ENCODE measurements at regions not wholly inside any gene's neighbourhood (a gene's known extent, or its start where the extent isn't known, plus 50 kb on each side); places are given as distances from the start of the nearest gene placed in this dataset.
"Not testable (repeated sequence)": the region's sequence is repeated elsewhere in the genome, so short reads cannot be mapped to it uniquely, and the experiment has no call there.

DNA sequence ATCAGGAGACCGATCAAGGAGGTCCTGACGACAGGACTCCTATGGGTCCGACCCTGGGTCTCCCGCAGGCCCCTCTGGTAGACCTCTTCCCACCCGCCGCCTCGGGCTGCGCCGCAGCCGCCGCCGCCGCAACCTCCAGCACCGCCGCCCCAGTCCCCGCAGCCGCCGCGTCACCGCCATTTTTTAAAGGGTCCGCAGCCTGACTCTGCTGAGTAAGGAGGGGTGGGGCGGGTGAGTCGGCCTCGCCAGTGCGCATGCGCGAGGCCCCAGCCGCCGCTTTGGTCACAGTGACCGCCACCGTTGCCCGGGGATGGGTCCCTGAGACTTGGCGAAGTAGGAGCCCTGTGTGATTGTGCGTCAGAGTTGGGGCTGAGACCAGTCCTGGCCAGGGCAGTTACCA is 1401.9 kb upstream of the PCDH10 start:
- DNase-seq (ENCODE audit: low read depth in 2 of 2) = not testable (repeated sequence)

DNA sequence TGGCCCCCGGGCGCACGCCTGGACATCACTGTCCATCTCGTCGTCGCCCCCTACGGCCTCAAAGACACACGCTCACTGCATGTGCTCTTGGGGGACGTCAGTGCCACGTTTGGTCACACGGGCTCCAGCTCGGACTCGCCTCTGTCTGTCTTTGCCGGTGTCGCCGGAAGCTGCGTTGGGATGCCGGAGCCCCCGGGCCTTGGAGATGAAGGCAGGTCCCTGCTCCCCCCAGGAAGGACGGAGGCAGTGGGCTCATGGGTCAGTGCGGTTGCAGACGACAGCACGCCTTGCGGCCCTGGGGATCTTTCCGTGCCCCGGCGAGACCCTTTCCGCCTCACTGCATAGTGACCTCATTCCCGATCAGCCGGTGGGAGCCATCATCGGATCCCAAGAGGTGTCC is 1399.9 kb upstream of the PCDH10 start:
- not testable (repeated sequence) for DNase-seq (ENCODE audit: low read depth in 2 of 2)

DNA sequence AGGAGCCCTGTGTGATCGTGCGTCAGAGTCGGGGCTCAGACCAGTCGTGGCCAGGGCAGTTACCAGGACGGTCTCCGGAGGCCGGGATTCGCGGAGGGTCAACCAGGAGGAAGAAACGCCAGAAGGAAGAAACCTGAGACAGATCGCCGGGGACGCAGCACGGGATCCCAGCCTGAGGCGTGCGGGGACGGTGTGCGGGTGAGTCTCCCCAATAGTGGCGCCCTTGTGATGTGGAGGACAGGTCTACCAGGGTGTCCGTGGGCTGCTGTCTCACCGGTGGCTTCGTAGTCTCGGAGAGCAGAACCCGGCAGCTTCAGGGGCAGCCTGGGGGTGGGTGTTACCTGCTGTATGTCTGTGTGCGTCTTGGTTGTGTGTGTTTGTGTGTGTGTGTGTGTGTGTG is 1399.1 kb upstream of the PCDH10 start:
- not testable (repeated sequence) for DNase-seq (ENCODE audit: low read depth in 2 of 2)

DNA sequence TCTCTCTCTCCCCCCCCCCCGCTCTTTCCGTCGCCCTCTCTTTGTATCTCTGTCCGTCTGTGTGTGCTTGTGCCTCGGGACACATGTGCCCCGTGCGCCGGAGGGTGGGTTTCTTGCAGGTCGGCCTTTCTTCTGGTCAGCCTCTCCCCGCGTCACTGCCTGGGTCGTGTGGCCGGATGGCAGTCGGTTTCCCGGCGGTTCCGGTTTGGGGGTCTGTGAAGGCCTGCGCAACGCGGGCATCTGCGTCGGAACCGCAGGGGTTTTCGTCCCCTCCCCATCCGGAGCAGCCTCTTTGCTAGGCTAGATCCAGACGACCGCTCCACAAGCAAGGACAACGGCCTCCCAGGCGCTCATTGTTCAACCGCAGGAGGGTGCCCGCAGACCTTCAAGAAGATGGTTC is 1398.6 kb upstream of the PCDH10 start:
- not testable (repeated sequence) for DNase-seq (ENCODE audit: low read depth in 2 of 2)

DNA sequence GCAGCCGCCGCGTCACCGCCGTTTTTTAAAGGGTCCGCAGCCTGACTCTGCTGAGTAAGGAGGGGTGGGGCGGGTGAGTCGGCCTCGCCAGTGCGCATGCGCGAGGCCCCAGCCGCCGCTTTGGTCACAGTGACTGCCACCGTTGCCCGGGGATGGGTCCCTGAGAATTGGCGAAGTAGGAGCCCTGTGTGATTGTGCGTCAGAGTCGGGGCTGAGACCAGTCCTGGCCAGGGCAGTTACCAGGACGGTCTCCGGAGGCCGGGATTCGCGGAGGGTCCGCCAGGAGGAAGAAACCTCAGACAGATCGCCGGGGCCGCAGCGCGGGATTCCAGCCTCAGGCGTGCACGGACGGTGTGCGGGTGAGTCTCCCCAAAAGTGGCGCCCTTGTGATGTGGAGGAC is 1386.9 kb upstream of the PCDH10 start:
- not testable (repeated sequence) for DNase-seq (ENCODE audit: low read depth in 2 of 2)

DNA sequence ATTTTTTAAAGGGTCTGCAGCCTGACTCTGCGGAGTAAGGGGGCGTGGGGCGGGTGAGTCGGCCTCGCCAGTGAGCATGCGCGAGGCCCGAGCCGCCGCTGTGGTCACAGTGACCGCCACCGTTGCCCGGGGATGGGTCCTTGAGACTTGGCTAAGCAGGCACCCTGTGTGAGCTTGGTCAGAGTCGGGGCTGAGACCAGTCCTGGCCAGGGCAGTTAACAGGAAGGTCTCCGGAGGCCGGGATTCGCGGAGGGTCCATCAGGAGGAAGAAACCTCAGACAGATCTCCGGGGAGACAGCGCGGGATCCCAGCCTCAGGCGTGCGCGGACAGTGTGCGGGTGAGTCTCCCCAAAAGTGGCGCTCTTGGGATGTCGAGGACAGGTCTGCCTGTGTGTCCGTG is 1384.4 kb upstream of the PCDH10 start:
- DNase-seq (ENCODE audit: low read depth in 2 of 2) = no peak

DNA sequence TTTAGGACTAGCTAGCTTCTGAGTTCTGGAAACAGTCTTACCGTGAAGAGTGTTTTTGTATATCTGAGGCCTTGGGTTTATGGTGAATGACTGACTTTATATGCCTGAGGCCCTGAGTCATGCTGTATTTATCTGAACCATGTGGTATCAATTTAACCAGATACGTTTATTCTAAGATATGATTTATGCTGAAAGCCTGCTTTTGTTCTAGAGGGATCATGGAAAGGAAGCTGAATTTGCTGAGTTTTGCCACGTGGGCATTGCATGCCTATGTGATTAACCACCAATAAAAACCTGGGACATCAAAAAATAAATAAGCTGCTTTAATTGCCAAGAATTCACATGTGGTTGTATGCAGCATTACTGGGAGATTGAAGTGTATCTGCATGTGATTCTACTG is 1374.7 kb upstream of the PCDH10 start:
- DNase-seq (ENCODE audit: low read depth in 2 of 2) = not testable (repeated sequence)

DNA sequence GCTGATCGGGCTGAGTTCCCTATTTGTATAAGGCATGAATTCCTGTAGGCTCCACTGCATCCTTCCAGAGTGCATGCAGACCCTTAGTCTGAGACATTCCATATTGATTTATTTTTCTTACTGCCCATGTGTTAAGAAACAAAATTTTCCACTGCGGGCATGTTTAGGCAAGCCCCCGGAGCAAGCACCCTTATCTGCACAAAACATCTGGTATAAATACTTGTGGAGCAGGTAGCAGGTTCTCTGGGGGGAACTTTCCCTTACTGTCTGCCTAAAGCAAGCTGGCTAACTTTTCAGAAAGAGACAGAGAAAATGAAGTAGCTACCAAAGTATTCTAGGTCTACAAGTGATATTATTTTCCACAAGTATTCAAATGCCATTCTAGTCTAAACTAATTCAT is 1338.5 kb upstream of the PCDH10 start:
- not testable (repeated sequence) for DNase-seq (ENCODE audit: low read depth in 2 of 2)

All from stimulated activated CD8-positive, alpha-beta memory T cell treated with anti-CD3 and anti-CD28 coated beads, Interleukin-15, amount 100 ng/mL, for 48 hours (primary cell).